HG03196 (cell line): ENCODE measurements at regions not wholly inside any gene's neighbourhood (a gene's known extent, or its start where the extent isn't known, plus 50 kb on each side); places are given as distances from the start of the nearest gene placed in this dataset.

ENCODE experiments used
- ATAC-seq: cut with Tn5 transposase; IDR thresholded peaks from one replicate; pipeline ENCODE4 v1.9.1; 2021; ENCODE audit not compliant: unreplicated experiment

DNA sequence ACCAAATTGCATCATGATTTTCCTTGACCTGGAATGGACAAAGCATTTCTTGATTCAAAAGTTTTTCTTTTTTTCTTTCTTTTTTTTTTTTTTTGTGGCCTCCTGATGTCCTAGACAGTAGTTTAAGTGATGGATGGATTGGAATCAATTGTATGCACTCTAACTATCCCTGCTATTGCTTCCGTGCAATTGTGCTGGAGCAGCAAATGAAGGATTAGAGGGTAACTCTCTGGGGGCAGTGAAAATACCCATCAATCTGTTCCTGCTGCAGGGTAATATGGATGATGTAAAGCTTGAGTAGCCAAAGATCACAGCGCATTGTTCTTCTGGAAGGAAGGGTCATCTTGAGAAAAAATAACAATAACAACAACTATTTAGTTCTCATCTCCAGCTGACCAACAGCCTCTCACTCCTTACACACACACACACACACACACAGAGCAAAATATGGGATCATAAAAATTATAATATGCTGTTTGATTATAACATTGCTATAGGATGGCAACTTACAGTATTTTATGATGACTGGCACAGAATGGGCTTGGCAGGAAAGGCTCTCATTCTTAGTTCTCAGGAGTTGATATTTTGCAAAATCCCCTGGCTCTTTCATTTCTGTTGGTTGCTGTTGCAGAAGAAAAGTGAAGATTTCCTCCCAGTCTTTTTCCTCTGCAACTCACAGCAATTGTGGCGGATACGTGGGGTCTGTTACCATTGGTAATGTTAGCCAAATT, 160.9 kb upstream of the DMAC1 start:
- no peak for ATAC-seq

DNA sequence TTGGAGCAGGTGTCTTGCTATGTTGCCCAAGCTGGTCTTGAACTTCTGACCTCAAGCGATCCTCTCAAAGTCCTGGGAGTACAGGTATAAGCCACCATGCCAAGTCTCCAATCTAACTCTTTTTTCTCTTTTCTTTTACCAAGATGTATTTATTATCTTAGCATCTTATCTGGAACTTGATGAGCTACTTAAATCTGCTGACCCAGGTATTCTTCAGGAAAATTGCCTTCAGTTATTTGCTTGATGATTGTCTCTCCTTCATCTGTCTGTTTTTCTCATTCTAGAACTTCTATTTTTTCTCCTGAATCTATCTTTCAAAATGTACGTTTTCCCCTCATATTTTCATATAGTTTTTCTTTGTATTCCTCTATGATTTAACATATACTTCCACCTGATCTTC, 158.2 kb upstream of the DMAC1 start:
- no peak for ATAC-seq

DNA sequence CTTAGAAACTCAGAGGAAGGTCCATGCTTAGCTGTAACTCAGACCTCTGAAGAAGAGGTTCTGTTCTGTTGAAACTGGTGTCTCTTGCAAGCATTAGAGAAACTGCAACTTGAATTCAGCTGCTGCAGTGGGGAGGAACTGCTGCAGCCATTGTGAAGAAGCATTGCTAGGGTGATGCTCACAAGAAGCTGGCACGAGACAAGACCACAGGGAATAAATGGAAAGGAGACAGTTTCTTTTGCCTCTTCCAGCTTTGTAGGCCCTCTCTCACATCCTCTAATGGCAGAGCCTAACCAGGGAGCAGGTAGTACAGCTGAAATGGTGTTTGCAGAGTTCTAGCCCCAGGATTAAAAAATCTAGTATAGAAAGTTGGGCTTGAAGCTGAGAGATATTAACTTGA, 148.0 kb upstream of the DMAC1 start:
- no peak for ATAC-seq

DNA sequence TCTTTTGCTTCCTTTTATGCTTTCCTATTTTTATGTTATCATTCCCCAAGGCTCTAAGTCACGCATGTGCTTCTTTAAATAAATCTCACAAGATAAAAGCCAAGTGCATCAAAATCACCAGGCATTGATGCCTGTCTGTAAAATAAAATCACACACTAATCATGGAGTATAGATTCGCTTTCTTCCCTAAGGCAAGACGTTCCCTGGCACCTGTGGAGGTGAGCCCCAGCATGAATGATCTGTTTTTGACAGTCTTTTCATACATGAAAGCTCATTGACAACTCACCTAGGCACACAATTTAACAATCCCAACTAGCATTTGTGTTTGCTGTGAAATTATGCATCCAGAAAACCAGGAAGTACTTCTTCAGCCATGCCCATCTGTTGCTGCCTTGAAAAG, 146.9 kb upstream of the DMAC1 start:
- no peak for ATAC-seq

DNA sequence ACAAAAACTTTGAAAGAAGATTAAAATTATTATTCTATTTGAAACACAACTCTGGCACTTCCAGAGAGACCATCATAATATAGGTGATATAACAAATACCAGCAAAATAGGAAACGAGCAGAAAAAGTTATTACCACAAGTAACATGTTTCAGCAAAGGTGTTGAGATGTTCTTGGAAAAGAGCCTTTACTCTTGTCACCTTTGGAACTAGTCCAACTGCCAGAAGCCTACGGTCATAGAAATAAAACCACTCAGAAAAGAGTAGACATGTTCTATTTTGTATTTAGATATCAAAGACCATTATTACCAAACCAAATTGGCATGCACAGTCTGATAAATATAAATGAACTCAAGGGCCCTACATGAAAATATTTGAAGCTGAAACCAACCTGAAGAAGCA, 145.0 kb upstream of the DMAC1 start:
- no peak for ATAC-seq

DNA sequence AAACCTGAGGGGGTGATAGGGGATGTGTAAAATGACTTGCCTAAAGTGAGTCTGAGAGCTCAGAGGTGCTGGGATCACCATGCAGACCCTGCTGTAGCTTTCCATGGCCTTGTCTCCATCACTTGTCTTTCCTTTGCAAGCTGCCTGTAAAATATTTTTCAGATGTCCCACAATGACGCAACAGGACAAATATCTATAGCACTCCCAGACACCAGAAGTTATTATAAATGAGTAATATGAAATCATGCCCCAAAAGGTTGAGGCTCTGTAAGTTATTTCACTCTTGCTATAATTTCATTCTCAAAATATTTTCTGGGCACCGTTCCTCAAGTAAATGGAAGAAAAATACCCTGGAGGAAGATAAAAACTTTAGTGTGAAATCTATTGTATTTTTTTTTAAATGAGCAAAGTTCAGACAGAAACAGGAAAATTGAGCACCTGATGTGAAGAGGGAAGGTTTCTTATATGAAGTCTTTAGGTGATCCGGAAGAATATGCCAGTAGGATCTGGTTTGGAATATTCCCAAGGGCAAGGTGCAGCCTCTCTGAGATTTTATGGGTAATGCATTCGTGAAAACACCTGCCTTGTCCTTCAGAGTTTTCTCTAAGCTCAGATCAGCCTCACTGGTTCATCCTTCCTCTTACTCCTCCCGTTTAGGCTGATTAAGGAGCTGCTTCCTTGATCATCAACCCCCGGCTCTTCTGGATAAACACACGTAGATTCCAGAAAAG, 138.3 kb upstream of the DMAC1 start:
- no peak for ATAC-seq

DNA sequence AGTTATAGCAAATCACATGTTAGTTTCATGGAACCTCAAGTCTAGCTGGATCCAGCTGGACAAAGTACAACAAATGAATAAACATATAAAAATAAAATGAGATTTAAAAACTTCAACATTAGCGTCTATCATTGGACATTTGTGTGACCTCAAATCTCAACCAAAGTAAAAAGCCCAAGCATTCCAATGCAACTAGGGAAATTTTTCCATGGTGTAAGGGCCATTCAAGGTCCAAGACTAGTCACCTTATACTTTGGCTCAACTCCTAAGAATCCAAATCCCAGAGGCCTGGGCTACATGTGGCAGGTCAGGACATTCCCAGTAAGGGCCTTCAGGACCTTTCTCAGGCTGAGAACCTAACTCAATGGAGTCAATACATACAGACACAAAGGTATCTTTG, 137.4 kb upstream of the DMAC1 start:
- ATAC-seq, result no peak

DNA sequence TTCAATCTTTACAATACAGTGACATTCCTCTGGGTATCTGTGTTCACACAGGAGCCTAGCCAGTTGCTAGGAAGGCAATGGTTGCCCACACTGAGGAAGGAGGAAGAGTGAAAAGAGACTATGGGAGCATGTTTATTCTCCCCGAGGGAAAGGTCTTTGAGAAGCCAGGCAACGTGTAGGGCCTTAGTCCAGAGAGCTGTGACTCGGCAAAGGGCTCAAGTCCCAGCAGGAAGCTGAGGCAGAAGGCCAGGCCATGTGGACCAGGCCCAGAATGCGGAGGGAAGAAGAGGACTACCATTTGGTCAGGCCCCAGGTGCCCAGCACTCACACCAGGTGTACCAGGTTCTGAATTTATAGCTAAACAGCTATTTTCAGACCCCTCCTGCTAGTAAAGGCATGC, 136.6 kb upstream of the DMAC1 start:
- ATAC-seq, result no peak

DNA sequence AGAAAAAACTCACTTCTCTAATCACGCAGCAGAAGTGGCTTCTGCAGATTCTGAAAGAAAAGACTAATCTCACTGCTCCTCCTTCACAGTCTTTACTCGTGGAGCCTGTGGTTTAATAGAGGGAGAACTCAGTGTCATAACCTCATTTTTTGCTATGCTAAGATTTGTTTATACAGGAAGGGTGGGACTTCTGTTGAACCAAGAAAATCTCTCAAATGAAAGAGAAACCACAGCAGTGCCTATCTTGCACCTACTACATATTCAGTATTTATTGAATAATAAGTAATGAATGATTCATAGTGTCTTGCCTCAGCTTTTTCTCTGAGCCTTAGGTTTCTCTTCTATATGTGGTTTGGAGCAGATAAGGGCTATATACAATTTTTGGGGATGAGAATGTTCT, 136.1 kb upstream of the DMAC1 start:
- ATAC-seq, result peak; percentile 56

DNA sequence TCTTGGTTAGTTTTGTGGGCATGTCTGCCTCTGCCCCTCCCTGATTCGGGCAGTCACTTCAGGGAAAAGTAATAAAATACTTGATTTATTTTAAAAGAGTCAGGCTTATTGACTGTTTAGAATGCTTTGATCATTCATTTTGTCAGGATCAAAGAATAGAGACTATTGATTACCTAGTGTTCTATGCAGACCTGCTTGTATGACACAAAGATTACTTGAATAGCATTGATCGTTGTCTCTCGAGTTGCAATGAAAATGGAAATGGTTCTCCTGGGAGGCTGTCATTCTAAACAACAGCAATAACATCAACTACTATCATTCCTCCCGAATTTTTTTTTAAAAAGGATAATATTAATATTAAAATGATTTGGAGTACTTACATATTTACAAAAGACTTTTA, 133.2 kb upstream of the DMAC1 start:
- no peak for ATAC-seq

DNA sequence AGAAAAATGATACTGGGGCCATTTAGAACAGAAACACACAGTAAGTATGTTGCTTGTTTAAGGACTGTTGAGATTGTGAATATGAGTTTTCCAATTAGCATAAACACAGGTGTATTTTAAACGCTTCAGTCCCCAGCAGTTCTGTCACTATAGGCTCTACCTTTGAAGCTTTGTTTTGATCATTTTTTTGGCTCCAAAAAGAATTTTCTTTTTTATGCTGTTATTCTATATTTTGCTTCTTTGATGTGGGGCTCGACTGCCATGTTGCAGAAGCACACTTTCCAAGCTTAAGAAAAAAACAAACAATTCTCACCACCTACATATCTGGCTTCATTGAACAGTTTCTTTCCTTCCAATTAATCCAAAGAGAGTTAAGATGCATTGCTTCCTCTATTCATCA, 131.0 kb upstream of the DMAC1 start:
- ATAC-seq, result no peak

DNA sequence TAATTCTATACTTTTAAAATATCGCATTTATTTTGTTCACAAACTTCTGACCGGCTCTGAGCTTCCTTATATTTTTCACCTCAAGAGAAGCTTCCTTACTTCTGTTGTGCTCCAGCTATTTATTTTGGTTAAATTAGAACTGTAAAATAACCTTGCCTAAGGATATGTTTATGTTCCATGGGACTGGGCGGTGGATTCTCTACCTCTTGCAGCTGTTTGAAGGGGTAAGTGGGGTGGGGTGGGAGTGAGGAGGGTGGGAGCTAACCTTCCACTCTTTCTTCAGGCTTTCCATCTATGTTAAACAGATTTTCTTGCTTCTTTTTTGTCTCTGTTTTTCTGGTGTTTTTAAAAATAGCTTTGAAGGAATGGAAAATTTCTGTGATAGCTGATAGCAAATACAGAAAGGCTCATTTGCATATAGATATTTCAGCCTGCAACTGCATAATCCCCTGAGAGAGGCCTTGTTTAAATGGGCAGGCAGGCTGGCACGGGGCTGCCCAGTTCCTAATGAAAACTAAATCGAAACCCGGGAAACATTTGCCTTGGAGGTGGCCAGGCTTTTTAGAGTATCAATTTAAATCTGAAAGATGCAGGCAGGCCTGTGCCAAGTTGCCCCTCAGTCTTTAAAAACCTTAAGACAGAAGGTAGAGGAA, 122.1 kb upstream of the DMAC1 start:
- ATAC-seq, result no peak

DNA sequence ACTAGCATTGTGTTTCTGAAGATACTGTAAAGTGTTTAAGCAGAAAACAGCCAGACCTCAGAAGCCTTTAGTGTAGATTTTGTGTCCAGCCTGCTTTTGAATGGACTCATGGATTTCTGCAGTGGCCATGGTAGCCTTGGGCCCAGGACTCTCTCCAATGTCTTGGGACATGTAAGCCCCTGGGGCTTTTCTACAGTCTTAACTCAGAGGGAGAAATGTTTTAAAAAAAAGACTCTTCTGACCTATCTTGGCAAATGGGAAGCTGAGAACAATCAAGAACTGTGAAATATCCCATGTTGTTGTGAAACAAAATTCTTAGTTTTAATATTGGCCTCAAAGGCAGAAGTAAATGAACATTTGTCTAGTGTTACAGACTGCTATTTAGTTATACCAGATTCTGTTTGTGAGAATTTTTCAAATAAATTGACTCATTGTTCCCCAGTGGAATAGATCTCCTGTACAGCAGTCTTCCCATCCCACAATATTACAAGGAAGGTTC, 112.5 kb upstream of the DMAC1 start:
- no peak for ATAC-seq

DNA sequence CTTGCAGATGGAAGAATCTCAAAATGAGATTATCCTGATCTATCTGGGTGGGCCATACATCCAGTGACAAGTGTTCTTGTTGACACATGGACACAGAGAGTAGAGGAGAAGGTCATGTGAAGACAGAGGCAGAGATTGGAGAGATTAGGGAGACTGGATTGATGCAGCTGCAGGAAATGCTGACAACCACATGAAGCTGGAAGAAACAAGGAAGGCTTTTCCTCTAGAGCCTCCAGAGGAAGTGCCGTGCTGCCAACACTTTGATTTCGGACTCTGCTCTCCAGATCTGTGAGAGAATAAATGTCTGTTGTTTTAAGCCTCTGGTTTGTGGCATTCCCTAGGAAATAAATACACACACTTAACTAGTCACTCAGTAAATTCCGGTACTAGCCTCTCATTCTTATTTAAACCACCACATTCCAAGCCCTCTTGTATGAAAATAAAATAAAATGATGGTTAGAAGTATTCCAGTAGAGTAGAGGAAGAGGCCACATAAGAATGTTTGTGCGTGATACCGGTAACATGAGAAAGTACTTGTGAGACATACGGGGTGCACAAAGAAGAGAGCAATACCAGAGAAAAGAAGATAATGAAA, 110.9 kb upstream of the DMAC1 start:
- no peak for ATAC-seq

DNA sequence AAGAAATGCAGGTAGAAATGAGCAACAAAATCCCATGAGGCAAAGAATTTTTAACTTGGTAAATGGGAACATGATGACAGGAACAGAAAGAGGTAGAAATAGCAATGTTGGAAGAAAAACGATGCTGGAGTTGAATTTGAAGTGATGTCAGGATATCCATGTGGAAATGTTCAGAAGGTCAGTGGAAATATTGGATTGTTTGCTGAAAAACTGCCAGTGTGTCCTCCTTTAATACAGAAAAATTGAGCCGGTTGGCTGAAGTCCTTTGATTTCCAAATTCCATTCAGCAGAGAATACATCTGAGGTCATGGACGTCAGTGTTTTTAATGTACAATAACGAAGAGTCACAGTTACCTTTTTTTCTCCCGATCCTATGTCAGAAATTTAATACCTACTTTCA, 110.0 kb upstream of the DMAC1 start:
- ATAC-seq, result no peak

DNA sequence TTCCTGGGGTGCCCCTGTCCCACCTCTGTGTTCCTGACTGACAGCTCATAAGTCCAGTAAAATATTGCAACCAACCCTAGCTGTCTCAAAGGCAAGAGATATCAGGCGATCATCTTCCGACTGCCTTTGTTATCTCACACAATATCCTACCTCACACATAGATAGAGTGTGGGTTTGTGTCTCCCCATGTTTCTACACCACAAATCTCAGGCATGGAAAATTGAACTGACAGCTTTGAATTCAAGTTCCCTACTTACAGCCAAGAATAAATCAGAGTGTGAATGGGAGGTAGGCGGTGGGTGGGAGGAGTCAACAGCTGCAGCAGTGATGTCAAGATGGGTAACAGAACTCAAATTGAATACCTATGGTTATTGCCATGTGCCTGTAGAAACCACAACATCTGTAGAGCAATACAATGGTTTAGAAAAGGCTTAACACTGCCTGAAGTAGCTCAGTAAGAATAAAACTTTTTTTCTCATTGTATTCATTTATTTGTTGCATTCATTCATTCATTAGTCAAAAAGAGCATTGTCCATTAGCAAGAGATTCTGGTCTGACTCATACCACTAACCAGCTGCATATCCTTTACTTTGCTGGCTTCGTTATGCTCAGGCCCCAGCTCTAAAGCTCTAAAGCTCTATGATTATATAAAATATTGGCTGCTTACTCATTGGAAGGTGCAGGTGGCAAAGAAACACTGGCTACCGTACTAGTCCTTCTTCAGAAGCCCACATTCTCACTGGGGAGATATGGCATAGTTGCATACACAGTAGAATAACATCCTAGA, 108.2 kb upstream of the DMAC1 start:
- no peak for ATAC-seq

DNA sequence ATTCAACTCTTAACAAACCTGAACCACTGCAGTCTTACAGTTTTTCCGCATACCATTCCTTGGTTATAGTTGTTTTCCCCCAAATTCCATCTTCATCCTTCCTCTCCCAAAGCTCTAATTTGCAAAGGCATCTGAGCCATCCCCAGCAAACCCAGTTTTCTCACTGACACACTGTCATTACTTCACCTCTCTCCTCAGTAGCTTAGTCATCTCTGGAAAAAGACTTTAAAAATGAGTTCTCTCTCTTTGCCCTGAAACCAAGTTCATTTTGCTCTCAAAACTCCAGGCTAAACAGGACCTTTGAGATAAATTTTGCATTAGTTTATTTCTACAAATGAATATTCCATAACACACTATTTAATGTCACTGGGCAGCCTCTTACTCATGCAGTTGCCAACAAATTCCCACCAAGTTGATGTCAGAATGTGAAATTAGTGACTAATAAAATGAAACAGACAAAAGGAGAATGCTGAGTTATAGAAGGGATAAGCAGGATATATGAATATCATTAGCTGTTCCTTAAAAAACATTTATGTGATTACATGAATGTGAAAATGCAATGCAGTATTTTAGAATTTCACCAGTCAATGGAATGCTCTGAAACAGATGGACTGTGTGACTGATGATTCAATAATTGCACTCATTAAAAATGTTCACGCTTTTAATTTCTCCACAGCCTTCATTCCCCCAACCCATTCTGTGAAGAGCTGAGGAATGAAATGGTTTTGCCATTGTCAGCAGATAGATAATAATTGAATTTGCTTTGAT, 107.4 kb upstream of the DMAC1 start:
- ATAC-seq, result no peak

DNA sequence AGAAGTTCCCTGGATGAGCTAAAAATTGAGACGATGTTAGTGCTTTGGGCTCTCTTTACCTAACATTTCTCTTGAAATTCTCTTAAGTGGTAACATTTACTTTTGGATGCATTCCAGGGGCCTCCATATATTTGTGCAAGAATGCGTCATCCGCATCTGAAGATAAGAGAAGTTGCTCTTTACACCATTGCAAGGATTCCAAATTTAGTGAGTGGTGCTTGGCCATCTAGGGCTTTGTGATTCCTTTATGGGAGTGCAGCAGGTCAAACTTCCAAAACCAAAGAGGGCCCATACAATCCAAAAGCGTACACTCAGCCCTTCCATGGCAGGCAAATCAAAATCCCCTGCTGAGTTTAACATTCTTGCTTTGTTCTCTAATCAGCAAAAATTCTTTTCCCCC, 102.0 kb upstream of the DMAC1 start:
- no peak for ATAC-seq

DNA sequence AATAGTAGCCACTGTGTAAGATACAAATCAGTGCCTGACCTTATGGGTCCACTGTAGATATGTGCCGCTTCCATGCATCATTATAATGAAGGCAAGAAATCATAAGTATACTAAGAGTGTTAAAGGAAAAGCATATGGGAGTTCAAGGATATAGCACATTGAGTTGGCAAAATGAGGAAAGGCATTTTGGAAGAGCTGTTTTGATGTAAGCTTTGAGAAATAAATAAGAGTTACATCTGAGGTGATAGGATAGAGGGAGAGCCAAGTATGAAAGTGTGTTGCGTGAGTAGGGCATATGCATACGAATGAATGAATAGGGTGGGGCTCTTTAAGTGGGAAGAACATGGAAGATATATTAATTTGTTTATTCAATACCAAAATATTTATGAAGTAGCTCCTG, 101.0 kb upstream of the DMAC1 start:
- ATAC-seq, result no peak

DNA sequence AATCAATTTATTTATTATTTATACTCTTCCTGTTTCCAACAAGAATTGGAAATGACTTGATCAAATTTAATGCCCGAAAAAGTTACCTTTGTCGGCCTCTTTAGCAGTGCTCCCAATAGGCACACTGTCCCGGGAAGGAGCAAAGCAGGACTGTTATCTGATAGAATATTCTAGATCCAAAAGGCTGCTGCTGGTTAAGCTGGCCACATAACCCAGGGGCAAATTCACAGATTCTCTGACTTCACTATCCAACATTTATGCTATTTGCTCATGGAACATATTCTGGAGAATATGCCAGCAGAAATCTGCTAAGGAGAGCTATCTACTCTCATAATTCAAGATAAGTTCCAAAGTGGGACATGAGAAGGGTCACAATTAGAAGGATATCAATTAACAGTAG, 100.2 kb upstream of the DMAC1 start:
- no peak for ATAC-seq
